ENCODE measurements at regions not wholly inside any gene's neighbourhood (a gene's known extent, or its start where the extent isn't known, plus 50 kb on each side); places are given as distances from the start of the nearest gene placed in this dataset.
"Not testable (repeated sequence)": the region's sequence is repeated elsewhere in the genome, so short reads cannot be mapped to it uniquely, and the experiment has no call there.

DNA sequence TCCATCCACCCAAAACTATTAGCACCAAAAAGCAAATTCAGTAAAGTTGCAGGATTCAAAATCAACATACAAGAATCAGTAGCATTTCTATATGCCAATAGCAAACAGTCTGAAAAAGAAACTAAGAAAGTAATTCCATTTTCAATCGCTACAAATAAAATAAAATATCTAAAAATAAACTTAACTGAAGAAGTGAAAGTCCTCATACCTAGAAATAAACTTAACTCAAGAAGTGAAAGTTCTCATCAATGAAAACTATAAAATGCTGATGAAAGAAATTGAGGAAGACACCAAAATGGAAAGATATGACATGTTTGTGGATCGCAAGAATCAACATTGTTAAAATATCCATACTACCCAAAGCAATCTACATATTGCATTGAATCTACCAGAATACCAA lies 103.0 kb upstream of the ARID1B start:
- Mint-ChIP-seq H3K36me3 (ENCODE audit: low read depth) (peaks cover 4% of the 10 kb centered on the region), H3K9me3 (peaks cover 23% of the 10 kb centered on the region), H3K27ac (no peak overlapping the region), H3K27me3 (peaks cover 1% of the 10 kb centered on the region), H3K4me1 (peaks cover 3% of the 10 kb centered on the region), H3K4me3 (no peak overlapping the region)
- no peak for DNase-seq
- no peak for ATAC-seq

DNA sequence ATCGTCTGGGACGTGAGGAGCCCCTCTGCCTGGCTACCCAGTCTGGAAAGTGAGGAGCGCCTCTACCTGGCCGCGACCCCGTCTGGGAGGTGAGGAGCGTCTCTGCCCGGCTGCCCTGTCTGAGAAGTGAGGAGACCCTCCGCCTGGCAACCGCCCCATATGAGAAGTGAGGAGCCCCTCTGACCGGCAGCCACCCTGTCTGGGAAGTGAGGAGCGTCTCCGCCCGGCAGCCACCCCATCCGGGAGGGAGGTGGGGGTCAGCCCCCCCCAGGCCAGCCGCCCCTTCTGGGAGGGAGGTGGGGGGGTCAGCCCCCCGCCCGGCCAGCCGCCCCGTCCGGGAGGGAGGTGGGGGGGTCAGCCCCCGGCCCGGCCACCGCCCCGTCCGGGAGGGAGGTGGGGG lies 107.1 kb upstream of the ARID1B start:
- not testable (repeated sequence) for H3K4me1 Mint-ChIP-seq; H3K27ac Mint-ChIP-seq; H3K4me3 Mint-ChIP-seq; ATAC-seq; DNase-seq; H3K36me3 Mint-ChIP-seq (ENCODE audit: low read depth); H3K27me3 Mint-ChIP-seq
- peaks cover 16% of the 10 kb centered on the region for H3K9me3 Mint-ChIP-seq

DNA sequence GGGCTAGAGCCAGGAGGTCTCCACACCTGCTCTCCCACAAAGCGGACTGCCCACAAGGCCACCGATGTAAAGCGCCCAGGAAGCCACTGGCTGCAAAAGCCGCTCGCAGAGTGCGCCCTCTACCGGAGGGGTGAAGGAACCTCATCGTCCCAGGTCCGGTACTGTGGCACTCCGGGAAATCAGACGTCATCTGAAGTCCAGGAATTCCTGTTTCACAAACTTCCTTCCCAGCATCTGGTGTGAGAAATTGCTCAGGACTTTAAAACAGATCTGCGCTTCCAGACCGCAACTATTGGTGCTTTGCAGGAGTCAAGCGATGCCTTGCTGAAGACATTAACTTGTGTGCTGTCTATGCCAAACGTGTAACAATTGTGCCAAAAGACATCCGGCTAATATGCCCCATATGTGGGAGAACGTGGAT lies 115.1 kb upstream of the ARID1B start:
- Mint-ChIP-seq H3K4me3 (no peak overlapping the region), H3K4me1 (peaks cover 10% of the 10 kb centered on the region), H3K27me3 (no peaks in the 10 kb centered on the region), H3K36me3 (ENCODE audit: low read depth) (no peaks in the 10 kb centered on the region), H3K27ac (no peak overlapping the region), H3K9me3 (no peaks in the 10 kb centered on the region)
- peak; percentile 12 for DNase-seq
- no peak for ATAC-seq

DNA sequence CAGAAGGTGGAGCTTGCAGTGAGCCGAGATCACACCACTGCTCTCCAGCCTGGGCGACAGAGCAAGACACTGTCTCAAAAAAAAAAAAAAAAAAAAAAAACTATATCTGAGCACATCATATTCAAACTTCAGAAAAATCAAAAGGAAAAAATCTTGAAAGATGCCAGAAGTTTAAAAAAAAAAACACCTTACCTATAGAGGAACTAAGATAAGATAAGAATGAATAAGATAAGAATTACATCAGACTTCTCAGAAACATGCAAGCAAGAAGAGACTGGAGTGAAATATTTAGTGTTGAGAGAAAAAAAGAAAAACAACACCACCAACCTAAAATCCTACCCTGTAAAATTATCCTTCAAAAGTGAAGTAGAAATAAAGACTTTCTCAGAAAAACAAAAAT lies 116.8 kb upstream of the ARID1B start:
- DNase-seq = no peak
- Mint-ChIP-seq H3K9me3 (no peaks in the 10 kb centered on the region), H3K27me3 (no peaks in the 10 kb centered on the region), H3K36me3 (ENCODE audit: low read depth) (no peaks in the 10 kb centered on the region), H3K27ac (no peak overlapping the region), H3K4me1 (peaks cover 10% of the 10 kb centered on the region), H3K4me3 (no peak overlapping the region)
- no peak for ATAC-seq

DNA sequence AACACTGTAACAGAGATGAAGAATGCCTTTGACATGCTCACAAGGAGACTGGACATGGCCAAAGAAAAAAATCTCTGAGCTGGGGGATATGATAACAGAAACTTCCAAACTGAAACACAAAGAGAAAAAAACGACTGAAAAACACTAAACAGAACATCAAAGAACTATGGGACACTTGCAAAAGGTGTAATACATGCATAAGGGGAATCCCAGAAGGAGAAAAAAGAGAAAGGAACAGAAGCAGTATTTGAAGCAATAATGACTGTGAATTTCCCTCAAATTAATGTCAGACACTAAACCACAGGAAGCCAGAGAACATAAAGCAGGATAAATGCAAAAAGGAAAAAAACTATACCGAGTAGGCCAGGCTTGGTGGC lies 117.4 kb upstream of the ARID1B start:
- Mint-ChIP-seq H3K27ac (no peak overlapping the region), H3K4me1 (peaks cover 10% of the 10 kb centered on the region), H3K27me3 (no peaks in the 10 kb centered on the region), H3K36me3 (ENCODE audit: low read depth) (no peaks in the 10 kb centered on the region), H3K9me3 (no peaks in the 10 kb centered on the region), H3K4me3 (no peak overlapping the region)
- no peak for DNase-seq
- no peak for ATAC-seq

DNA sequence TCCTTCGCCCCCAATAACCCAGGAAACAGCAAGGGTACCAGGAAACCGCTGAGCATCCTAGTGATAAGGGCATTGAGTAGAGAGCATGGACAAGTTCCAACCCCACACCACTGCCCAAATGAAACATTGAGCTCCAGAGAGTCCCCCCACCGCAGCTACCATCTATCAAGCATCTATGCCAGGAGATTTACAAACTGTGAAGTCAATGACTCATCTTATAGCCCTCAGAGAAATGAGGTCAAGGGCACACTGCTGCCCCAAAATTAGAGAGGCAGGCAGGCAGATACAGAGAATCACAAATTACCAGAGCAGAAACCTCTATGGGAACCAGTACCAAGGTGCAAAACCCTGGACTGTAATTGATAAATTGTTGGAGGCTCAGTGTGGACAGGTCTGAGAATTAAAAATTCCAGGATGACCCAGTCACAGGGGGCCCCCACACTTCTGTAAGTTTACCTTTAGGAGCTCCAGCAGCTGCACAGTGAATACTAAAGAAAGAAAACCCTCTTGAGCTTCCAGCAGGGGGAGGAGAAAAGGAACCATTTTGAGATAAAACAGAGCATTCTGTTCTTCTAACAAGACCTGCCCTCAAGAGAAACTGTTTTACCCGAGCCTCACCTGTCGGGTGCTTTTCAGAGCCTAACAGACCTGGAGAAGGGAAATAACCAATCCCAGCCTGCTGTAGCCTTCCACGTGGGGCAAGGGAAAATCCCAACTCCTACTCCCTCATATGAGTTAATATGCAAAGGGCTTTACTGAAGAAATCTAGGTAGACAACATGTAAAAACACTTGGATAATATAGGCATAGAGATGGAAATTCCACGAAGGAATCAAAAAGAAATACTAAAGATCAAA lies 118.0 kb upstream of the ARID1B start:
- peaks cover 10% of the 10 kb centered on the region for H3K4me1 Mint-ChIP-seq
- H3K36me3 Mint-ChIP-seq (ENCODE audit: low read depth) = no peaks in the 10 kb centered on the region
- H3K27me3 Mint-ChIP-seq = no peaks in the 10 kb centered on the region
- DNase-seq = no peak
- no peak overlapping the region for H3K4me3 Mint-ChIP-seq
- no peak overlapping the region for H3K27ac Mint-ChIP-seq
- H3K9me3 Mint-ChIP-seq = no peaks in the 10 kb centered on the region
- ATAC-seq = no peak

DNA sequence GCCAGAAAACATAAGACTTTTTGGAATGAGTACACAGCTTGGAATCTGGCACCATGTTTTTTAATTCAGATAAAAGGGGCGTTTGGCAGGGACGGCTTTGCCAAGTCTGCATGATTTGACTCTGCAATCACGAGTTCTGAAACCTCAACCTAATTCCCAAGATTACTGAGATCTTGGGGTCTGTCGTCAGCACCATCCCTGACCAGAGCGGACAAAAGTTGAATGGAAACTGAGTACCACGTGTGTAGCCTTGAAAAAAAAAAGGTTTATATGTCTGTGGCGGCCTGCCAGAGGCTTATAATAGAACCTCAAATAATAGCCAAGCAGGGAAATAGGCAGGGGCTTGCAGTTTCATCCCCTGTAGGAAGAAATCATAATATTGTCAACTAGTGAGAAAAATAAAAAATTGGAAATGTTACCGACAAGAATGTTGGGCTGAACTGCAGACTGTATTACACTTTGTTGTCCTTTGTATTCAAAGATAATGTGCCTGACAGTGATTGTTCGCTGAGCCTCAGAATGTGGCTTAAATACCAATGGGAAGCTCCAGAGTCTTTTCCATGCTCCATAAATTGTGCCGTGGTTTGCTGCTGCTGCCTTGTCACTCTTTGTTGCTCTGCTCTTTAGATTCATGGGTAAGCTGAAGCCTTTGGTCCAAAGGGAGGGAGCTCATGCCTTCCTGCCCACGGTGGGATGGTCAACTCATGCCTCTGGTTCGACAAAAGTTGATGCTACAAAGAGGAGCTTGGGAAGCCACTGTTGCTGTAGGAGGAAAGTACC lies 118.8 kb upstream of the ARID1B start:
- no peaks in the 10 kb centered on the region for H3K36me3 Mint-ChIP-seq (ENCODE audit: low read depth)
- no peak overlapping the region for H3K27ac Mint-ChIP-seq
- DNase-seq = no peak
- no peak overlapping the region for H3K4me3 Mint-ChIP-seq
- ATAC-seq = no peak
- H3K9me3 Mint-ChIP-seq = no peaks in the 10 kb centered on the region
- peaks cover 10% of the 10 kb centered on the region for H3K4me1 Mint-ChIP-seq
- no peaks in the 10 kb centered on the region for H3K27me3 Mint-ChIP-seq

DNA sequence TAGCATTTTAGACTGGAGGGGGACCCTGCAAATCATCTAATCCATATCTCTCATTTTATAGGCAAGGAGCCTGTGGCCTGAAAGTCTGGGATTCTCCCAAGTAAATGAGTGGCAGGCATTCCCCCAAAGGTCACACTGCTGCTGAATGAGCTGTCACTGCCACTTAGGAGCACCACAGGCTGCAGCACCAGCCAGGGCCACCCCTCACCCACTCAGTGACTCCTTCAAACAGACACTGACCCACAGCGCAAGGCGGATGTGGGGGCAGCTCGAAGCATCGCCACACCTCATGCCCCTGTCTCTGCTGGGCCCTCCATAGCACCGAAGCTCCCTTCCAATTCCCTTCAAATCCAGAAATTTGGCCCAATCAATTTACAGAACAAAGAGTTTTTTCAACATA lies 119.9 kb upstream of the ARID1B start:
- H3K4me1 Mint-ChIP-seq = peaks cover 10% of the 10 kb centered on the region
- no peak overlapping the region for H3K4me3 Mint-ChIP-seq
- no peak for DNase-seq
- no peaks in the 10 kb centered on the region for H3K36me3 Mint-ChIP-seq (ENCODE audit: low read depth)
- no peak for ATAC-seq
- H3K27ac Mint-ChIP-seq = no peak overlapping the region
- H3K27me3 Mint-ChIP-seq = no peaks in the 10 kb centered on the region
- no peaks in the 10 kb centered on the region for H3K9me3 Mint-ChIP-seq

DNA sequence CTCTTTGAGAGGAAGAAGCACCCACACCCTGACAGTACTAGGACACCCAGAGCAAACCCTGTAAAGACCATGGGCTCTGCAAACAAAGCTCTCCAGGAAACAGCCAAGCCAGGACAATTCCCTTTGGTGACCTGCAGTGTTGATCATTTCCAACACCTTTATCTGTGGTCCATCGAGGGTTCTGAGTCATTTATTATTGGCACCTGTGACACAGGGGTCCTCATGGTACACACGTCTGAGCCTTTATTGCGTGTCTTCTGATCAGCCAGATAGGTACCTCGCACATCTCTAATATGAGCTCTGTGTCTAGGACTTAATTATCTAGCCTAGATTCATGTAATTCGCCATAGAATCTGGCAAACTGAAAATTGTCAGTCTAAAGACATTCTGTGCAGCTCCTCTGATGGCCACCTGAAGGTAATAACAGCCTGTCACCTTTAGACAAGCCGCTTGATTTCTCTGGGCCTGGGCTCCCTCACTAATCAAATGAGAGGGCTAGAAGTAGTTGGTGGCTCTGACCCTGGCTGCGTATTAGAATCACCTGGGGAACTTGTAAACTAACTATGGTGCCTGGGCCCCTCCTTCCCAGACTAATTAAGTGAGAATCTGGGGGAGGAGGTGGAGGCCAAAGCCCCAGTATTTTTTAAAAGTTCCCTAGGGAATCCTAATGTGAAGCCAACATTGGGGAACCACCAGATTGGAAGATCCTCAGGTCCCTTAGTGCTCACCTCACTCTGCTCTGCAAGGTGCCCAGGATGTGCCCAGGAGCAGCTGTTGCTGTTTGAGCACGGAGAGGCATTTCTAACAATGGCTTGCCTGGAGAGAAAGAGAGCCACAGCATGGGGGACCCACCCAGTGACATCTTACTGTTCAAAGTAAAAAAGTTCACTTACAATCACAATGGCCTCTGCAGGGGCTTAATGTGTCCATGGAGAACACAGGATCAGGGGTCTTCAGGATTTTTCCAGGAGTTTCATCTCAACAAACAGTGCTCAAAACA lies 122.0 kb upstream of the ARID1B start:
- ATAC-seq (no peak), DNase-seq (no peak)
- Mint-ChIP-seq H3K27ac (no peak overlapping the region), H3K4me3 (no peak overlapping the region), H3K27me3 (no peaks in the 10 kb centered on the region), H3K9me3 (no peaks in the 10 kb centered on the region), H3K4me1 (peaks cover 6% of the 10 kb centered on the region), H3K36me3 (ENCODE audit: low read depth) (no peaks in the 10 kb centered on the region)

DNA sequence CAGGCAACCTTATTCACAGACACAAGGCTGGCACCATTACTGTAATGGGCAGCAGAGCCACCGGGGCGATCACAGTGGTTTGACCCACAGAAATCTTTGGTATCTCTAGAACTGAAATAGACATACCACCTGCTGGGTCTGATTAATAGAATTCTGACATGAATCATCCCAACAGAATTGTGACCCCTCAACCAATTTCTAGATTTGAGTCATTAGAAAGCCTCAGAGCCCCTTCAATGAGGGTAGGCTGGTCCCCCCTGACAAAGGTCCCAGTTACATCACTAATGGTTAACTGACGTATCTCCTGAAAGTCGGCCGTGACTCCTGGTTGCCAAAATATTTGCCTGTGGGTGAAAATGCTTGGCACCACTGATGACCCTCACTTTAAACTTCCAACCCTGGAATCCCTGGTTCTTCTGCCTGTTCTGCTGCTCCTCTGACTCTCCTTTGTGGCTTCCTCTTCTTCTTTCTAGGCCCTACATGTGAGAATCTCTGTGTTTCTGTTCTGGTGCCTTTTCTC lies 124.9 kb upstream of the ARID1B start:
- Mint-ChIP-seq H3K27ac (no peak overlapping the region), H3K27me3 (peaks cover 2% of the 10 kb centered on the region), H3K4me3 (no peak overlapping the region), H3K4me1 (peaks cover 13% of the 10 kb centered on the region), H3K9me3 (no peaks in the 10 kb centered on the region), H3K36me3 (ENCODE audit: low read depth) (no peaks in the 10 kb centered on the region)
- no peak for DNase-seq
- ATAC-seq = no peak

DNA sequence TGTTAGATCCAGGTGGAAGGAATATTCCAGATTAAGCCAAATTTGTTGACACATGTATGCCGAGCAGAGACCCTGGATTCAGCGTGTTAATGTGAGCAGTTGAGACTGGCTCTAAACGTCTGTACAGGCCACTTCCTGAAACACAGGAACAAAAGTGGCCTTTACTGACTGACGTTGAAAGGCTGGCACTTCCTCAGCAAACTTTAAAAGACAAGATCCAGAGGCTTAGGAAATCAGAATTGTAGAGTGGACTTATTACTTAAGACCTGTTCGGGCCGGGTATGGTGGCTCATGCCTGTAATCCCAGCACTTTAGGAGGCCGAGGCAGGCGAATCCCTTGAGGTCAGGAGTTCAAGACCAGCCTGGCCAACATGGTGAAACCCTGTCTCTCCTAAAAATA lies 125.7 kb upstream of the ARID1B start:
- Mint-ChIP-seq H3K27ac (no peak overlapping the region), H3K9me3 (no peaks in the 10 kb centered on the region), H3K36me3 (ENCODE audit: low read depth) (no peaks in the 10 kb centered on the region), H3K4me3 (no peak overlapping the region), H3K27me3 (peaks cover 9% of the 10 kb centered on the region), H3K4me1 (peaks cover 18% of the 10 kb centered on the region)
- ATAC-seq = no peak
- no peak for DNase-seq

DNA sequence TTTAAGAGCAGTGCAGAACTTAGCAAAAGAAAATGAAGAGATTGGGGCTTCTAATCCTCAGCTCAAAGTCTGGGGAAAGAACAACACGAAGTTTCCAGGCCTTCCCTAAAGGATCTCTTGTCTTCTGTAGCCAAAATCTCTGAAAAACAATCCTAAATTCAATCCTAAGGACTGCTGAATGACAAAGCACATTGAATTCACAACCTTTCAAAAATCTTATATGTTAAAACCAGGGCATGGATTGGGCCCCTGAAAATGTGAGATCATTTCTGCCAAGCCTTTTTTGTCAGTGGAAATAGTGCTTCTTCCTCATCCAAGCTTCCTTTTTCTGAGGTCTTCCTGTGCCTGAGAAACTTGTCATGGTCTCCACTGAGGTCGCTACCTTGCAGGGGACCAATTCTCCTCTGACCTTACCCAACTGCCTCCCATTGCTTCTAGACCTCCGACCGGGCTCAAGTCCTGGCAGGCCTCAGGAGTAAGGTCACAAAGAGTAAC lies 126.2 kb upstream of the ARID1B start:
- DNase-seq (no peak), ATAC-seq (no peak)
- peaks cover 18% of the 10 kb centered on the region for H3K4me1 Mint-ChIP-seq
- no peaks in the 10 kb centered on the region for H3K36me3 Mint-ChIP-seq (ENCODE audit: low read depth)
- H3K4me3 Mint-ChIP-seq = no peak overlapping the region
- H3K9me3 Mint-ChIP-seq = no peaks in the 10 kb centered on the region
- H3K27me3 Mint-ChIP-seq = peaks cover 15% of the 10 kb centered on the region
- no peak overlapping the region for H3K27ac Mint-ChIP-seq

DNA sequence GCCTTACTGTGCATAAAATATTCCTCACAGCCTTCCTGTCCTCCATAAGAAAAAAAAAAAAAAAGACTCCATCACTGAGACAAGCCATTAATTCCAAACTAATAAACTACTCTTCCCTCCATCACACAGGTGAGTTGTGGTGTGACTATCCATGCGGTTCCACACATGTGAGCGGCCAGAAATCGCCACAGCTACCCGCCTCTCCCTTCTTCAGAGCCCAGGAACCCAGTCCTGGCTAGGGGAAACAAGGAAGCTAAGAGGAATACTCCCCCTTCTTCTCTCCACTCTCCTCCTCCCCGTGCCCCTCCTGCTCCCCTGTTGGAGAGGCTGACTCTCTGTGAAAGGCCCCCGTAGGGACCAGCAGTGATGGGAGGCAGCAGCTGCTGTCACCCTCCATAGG lies 128.6 kb upstream of the ARID1B start:
- peaks cover 19% of the 10 kb centered on the region for H3K27me3 Mint-ChIP-seq

DNA sequence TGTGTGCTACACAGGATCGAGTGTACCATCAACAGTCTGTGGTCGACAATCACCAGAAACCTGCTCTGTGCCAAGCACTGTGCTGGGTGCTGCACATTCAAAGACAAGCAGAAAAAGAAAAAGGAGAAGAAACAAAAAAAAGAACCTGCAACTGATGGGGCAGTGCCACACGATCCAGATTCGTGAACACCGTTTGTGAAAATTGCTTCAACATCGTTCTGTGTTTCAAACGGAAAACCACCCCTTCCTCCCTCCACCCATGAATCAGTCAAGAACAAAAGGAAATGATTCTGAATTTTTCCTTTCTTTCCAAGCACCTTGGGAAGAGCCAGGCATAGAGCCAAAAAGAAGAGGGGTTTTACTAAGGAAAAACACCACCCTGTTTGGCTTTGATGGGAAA lies 129.2 kb upstream of the ARID1B start:
- Mint-ChIP-seq H3K9me3 (no peaks in the 10 kb centered on the region), H3K27ac (no peak overlapping the region), H3K4me1 (peaks cover 18% of the 10 kb centered on the region), H3K27me3 (peaks cover 19% of the 10 kb centered on the region), H3K4me3 (no peak overlapping the region), H3K36me3 (ENCODE audit: low read depth) (no peaks in the 10 kb centered on the region)
- DNase-seq = no peak
- ATAC-seq = no peak

More for the DNA sequence above, 128.6 kb upstream of the ARID1B start:
- Mint-ChIP-seq H3K27ac (no peak overlapping the region), H3K9me3 (no peaks in the 10 kb centered on the region), H3K36me3 (ENCODE audit: low read depth) (no peaks in the 10 kb centered on the region), H3K4me3 (no peak overlapping the region), H3K4me1 (peaks cover 18% of the 10 kb centered on the region)
- DNase-seq (no peak), ATAC-seq (no peak)

Measured in activated naive CD8-positive, alpha-beta T cell treated with anti-CD3 and anti-CD28 coated beads, Interleukin-2, amount 50 U/mL, for 24 hours (primary cell).